OCI-LY1 (cell line): ENCODE measurements at regions not wholly inside any gene's neighbourhood (a gene's known extent, or its start where the extent isn't known, plus 50 kb on each side); places are given as distances from the start of the nearest gene placed in this dataset.

ENCODE experiments used
- H2AFZ ChIP-seq: fragments of 200-600 bp; sonication (generic), shearing (Covaris generic); 2 replicates; pipeline ENCODE4 v1.6.0; 2014; ENCODE audit warnings: antibody characterized with exemption, mild to moderate bottlenecking, low read length
- H3F3A ChIP-seq: fragments of 200-600 bp; sonication (generic), shearing (Covaris generic); 2 replicates; pipeline ENCODE4 v1.6.0; 2014; ENCODE audit warnings: mild to moderate bottlenecking, antibody characterized with exemption, low read length, moderate library complexity; ENCODE audit not compliant: insufficient read depth
- H3K27ac ChIP-seq: fragments of 200-600 bp; sonication (generic); 2 replicates; pipeline ENCODE4 v1.5.1; 2014; ENCODE audit warnings: low read length, mixed run types, mild to moderate bottlenecking, low read depth; ENCODE audit not compliant: poor library complexity, severe bottlenecking
- H3K27me3 ChIP-seq: fragments of 200-600 bp; sonication (generic); 2 replicates; pipeline ENCODE4 v1.6.0; 2014; ENCODE audit warnings: antibody characterized with exemption, mild to moderate bottlenecking, low read length, moderate library complexity; ENCODE audit not compliant: insufficient read depth
- H3K36me3 ChIP-seq: fragments of 200-600 bp; sonication (generic); 2 replicates; pipeline ENCODE4 v1.6.1; 2014; ENCODE audit warnings: mild to moderate bottlenecking, antibody characterized with exemption, low read length, moderate library complexity, mixed read lengths; ENCODE audit not compliant: insufficient read depth
- H3K4me1 ChIP-seq: fragments of 200-600 bp; sonication (generic); 2 replicates; pipeline ENCODE4 v1.5.1; 2014; ENCODE audit warnings: mild to moderate bottlenecking, low read length, moderate library complexity; ENCODE audit not compliant: insufficient read depth, severe bottlenecking
- H3K4me2 ChIP-seq: fragments of 200-600 bp; sonication (generic), shearing (Covaris generic); 2 replicates; pipeline ENCODE4 v1.6.1; 2014; ENCODE audit warnings: low read length
- H3K4me3 ChIP-seq: fragments of 200-600 bp; sonication (generic); 2 replicates; pipeline ENCODE4 v1.5.1; 2014; ENCODE audit warnings: low read length, low read depth, mild to moderate bottlenecking, mixed read lengths; ENCODE audit not compliant: poor library complexity, severe bottlenecking
- H3K79me2 ChIP-seq: fragments of 200-600 bp; shearing (Covaris generic); 2 replicates; pipeline ENCODE4 v1.6.1; 2016; ENCODE audit warnings: mixed run types, low read length, mixed read lengths; ENCODE audit not compliant: insufficient read depth
- H3K9ac ChIP-seq: fragments of 200-600 bp; sonication (generic), shearing (Covaris generic); 2 replicates; pipeline ENCODE4 v1.6.1; 2014; ENCODE audit warnings: mild to moderate bottlenecking, low read length, mixed read lengths
- H3K9me2 ChIP-seq: fragments of 200-600 bp; sonication (generic), shearing (Covaris generic); 2 replicates; pipeline ENCODE4 v1.6.1; 2014; ENCODE audit warnings: low read depth, mild to moderate bottlenecking, low read length, mixed read lengths
- H3K9me3 ChIP-seq: fragments of 200-600 bp; shearing (Covaris generic); 2 replicates; pipeline ENCODE4 v1.6.1; 2014; ENCODE audit warnings: low read length, mixed read lengths
- H4K20me1 ChIP-seq: fragments of 200-600 bp; sonication (generic), shearing (Covaris generic); 2 replicates; pipeline ENCODE4 v1.6.0; 2016; ENCODE audit warnings: mild to moderate bottlenecking, low read length; ENCODE audit not compliant: insufficient read depth
- EZH2 ChIP-seq: fragments of 200-600 bp; sonication (generic), shearing (Covaris generic); IDR thresholded peaks from 2 replicates; pipeline ENCODE4 v1.8.0; 2017; ENCODE audit warnings: borderline replicate concordance, mixed run types, mild to moderate bottlenecking, antibody characterized with exemption, low read length, moderate library complexity, mixed read lengths
- TF ChIP-seq, protein P1 (sequence below): fragments of 200-600 bp; sonication (generic), shearing (Covaris generic); IDR thresholded peaks from 2 replicates; pipeline ENCODE4 v1.5.1; 2017; ENCODE audit warnings: mild to moderate bottlenecking, antibody characterized with exemption, low read length, moderate library complexity, mixed read lengths

DNA sequence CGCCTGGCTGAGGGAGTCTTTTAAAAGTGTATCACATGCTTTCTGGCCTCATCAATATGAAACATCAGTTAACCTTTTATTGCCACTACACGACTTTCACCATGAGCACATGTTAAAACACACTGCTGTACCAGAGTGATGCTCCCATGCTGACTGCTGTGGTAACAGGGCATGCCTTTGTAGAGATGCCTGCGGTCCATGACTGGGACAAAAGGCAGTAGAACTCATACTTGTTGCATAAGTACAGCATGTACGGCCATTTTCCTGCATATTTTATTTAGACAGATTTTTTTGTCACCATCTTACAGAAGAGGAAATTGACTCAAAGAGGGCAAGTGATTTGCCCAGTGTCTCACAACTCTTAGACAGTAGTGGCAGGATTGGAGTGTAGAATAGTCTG is 105.7 kb upstream of the ADAMTSL1 start:
- H3K4me2 ChIP-seq: no peak overlapping the region
- no peaks in the 10 kb centered on the region for H3K27me3 ChIP-seq
- H3K9me2 ChIP-seq: no peaks in the 10 kb centered on the region
- no peak overlapping the region for H3K27ac ChIP-seq
- H3K9me3 ChIP-seq: no peaks in the 10 kb centered on the region
- no peak overlapping the region for H3K9ac ChIP-seq
- H3K36me3 ChIP-seq: no peaks in the 10 kb centered on the region
- no peaks in the 10 kb centered on the region for H3K79me2 ChIP-seq
- H2AFZ ChIP-seq: no peak overlapping the region
- TF ChIP-seq EZH2: no peak
- TF ChIP-seq, protein P1, sequence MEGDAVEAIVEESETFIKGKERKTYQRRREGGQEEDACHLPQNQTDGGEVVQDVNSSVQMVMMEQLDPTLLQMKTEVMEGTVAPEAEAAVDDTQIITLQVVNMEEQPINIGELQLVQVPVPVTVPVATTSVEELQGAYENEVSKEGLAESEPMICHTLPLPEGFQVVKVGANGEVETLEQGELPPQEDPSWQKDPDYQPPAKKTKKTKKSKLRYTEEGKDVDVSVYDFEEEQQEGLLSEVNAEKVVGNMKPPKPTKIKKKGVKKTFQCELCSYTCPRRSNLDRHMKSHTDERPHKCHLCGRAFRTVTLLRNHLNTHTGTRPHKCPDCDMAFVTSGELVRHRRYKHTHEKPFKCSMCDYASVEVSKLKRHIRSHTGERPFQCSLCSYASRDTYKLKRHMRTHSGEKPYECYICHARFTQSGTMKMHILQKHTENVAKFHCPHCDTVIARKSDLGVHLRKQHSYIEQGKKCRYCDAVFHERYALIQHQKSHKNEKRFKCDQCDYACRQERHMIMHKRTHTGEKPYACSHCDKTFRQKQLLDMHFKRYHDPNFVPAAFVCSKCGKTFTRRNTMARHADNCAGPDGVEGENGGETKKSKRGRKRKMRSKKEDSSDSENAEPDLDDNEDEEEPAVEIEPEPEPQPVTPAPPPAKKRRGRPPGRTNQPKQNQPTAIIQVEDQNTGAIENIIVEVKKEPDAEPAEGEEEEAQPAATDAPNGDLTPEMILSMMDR: no peak
- H3F3A ChIP-seq: no peaks in the 10 kb centered on the region
- H3K4me3 ChIP-seq: no peak overlapping the region
- H3K4me1 ChIP-seq: no peaks in the 10 kb centered on the region
- no peaks in the 10 kb centered on the region for H4K20me1 ChIP-seq

DNA sequence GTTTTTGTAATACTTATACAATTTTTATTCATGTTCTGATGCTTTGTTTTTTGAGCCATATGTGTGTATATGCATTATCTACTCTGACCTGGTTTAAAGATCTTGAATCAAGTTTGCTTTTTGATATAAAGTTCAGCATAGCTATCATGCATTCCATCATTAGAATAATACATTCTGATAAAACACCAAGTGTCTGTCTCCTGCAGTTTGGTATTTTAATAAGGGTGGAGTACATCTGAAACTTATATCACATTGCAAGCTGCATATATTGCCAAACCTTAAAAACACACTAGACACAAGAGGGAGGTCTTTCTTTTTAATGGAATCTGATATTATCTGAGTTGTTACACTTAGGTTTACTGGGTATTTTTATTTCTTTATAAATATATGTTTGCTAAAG is 102.8 kb upstream of the ADAMTSL1 start:
- H3K4me1 ChIP-seq: no peaks in the 10 kb centered on the region
- H3K9ac ChIP-seq: no peak overlapping the region
- H3K9me3 ChIP-seq: no peaks in the 10 kb centered on the region
- no peak overlapping the region for H3K4me2 ChIP-seq
- no peaks in the 10 kb centered on the region for H3K9me2 ChIP-seq
- TF ChIP-seq, protein P1: no peak
- TF ChIP-seq EZH2: no peak
- no peaks in the 10 kb centered on the region for H3K36me3 ChIP-seq
- no peaks in the 10 kb centered on the region for H3K27me3 ChIP-seq
- H3K79me2 ChIP-seq: no peaks in the 10 kb centered on the region
- H3F3A ChIP-seq: no peaks in the 10 kb centered on the region
- H3K4me3 ChIP-seq: no peak overlapping the region
- no peak overlapping the region for H2AFZ ChIP-seq
- H3K27ac ChIP-seq: no peak overlapping the region
- no peaks in the 10 kb centered on the region for H4K20me1 ChIP-seq

DNA sequence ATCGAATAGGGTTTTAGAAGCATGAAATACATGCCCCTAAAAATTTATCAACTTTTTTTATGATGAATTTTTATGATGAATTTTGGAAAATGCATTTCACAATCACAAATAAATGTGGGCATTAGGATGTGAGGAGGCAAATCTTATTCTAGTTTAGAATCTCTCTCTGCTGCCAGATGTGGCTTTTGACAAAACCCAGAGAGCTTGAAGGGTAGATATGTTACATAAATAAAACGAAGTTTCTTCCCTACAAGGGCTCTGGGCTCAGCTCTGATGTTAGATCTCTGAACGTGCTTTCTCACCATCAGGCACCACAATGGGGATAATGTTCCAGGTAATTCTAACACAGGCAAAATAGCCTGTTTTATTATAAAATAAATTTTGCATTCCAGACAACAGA is 102.3 kb upstream of the ADAMTSL1 start:
- Histone ChIP-seq H3K9me3 (no peaks in the 10 kb centered on the region), H2AFZ (no peak overlapping the region), H3K27ac (no peak overlapping the region), H3K4me3 (no peak overlapping the region), H3F3A (no peaks in the 10 kb centered on the region), H3K4me2 (no peak overlapping the region), H4K20me1 (no peaks in the 10 kb centered on the region), H3K9me2 (no peaks in the 10 kb centered on the region), H3K36me3 (no peaks in the 10 kb centered on the region), H3K27me3 (no peaks in the 10 kb centered on the region), H3K79me2 (no peaks in the 10 kb centered on the region), H3K4me1 (no peaks in the 10 kb centered on the region), H3K9ac (no peak overlapping the region)
- no peak for TF ChIP-seq EZH2
- TF ChIP-seq, protein P1: no peak
